ENCODE measurements at regions not wholly inside any gene's neighbourhood (a gene's known extent, or its start where the extent isn't known, plus 50 kb on each side); places are given as distances from the start of the nearest gene placed in this dataset.

DNA sequence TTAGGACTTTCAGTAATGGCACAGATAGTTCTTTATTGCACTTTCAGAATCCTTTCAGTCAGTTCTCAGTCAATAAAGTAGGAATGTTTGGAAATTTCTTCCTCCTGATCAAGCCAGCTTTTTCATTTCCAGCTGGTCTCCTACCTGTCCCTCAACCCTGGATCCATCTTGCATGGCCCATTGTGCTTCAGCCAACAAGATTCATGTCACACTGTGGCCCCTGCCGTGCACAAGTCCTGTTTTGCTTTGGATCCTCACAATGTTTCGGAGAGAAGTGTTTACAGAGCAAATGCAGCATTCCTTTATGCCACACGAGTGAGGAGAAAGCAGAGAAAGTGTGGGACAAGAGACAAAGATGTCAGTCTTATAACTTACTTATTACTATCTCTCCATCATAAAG is 1694.7 kb upstream of the LRRTM3 start:
- TF ChIP-seq, protein P1, sequence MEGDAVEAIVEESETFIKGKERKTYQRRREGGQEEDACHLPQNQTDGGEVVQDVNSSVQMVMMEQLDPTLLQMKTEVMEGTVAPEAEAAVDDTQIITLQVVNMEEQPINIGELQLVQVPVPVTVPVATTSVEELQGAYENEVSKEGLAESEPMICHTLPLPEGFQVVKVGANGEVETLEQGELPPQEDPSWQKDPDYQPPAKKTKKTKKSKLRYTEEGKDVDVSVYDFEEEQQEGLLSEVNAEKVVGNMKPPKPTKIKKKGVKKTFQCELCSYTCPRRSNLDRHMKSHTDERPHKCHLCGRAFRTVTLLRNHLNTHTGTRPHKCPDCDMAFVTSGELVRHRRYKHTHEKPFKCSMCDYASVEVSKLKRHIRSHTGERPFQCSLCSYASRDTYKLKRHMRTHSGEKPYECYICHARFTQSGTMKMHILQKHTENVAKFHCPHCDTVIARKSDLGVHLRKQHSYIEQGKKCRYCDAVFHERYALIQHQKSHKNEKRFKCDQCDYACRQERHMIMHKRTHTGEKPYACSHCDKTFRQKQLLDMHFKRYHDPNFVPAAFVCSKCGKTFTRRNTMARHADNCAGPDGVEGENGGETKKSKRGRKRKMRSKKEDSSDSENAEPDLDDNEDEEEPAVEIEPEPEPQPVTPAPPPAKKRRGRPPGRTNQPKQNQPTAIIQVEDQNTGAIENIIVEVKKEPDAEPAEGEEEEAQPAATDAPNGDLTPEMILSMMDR (IDR thresholded peaks at IDR 0.05), result no peak
- no peak for TF ChIP-seq POLR2A (IDR thresholded peaks at IDR 0.05)
